ENCODE measurements at regions not wholly inside any gene's neighbourhood (a gene's known extent, or its start where the extent isn't known, plus 50 kb on each side); places are given as distances from the start of the nearest gene placed in this dataset.

DNA sequence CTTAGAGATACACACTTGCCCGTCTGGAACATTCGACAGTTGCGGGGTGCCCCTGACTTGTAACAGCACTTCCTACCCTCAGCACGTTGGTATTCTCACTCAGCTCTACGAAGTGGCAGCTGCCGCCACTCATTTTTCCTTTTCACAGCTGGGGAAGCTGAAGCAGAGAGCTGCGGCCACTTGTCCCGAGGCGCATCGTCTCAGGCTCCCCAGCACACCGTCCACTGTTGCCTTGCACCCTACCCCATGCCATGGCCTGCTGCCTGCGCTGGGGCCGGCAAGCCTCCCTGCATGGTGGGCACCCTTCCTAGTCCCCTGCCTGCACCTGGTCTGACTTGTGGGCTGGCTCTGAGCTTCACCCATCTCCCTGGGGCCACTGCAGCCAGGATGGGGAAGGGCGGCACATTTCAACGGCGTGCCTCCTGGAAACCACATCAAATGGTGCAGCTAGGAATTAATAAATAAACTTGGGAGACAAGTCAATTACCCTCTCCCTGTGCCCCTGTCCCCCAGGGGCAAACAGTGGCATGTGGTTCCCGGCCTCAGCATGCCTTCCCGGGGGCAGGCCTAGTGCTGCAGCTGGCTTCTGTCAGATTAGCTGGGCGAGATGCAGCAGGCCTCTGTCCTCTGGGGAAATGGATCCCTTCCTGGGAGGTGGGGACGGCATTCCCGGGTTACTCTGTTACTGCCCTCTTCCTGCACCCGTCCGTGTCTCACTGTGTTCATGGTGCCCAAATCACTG is 64.7 kb upstream of the HAAO start:
- DNase-seq (ENCODE audit: extremely low spot score, insufficient read length, low read depth) = no peak

DNA sequence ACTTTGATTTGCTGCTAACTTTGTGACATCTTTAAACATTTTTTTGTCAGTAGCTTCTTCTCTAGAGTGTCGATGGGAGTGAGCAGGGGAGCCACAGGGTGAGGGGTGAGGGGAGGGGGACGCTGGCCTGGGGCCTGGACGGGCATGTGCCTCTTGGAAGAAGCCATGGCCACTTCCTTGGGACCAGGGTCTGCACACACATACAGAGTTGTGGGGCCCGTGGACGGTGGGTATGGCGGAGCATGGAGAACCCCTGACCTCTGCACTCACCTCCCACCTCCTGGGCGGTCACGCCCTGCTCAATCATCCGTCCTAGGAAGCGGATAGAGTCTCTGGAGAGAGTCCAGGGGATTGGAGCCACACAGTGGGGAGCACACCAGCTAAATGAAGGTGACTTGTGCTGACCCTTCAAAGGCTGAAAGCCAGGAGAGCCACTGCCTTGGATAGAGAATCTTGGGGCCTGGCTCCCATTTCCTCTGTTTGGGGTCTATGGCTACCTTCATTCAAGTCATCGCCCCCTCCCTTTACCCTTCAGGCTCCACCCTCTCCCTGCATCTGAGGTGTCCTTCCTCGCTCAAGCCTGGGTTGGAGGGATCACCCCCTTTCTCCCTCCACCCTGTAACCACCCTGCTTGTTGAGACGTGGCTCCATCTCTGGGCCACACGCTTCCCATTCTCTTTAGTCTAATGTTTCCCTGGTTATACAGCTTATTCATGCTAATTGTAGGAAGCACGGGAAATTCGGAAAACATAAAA is 63.9 kb upstream of the HAAO start:
- no peak for DNase-seq (ENCODE audit: extremely low spot score, insufficient read length, low read depth)
- FAIRE-seq = no peak

More for the DNA sequence above, 64.7 kb upstream of the HAAO start:
- no peak for FAIRE-seq

DNA sequence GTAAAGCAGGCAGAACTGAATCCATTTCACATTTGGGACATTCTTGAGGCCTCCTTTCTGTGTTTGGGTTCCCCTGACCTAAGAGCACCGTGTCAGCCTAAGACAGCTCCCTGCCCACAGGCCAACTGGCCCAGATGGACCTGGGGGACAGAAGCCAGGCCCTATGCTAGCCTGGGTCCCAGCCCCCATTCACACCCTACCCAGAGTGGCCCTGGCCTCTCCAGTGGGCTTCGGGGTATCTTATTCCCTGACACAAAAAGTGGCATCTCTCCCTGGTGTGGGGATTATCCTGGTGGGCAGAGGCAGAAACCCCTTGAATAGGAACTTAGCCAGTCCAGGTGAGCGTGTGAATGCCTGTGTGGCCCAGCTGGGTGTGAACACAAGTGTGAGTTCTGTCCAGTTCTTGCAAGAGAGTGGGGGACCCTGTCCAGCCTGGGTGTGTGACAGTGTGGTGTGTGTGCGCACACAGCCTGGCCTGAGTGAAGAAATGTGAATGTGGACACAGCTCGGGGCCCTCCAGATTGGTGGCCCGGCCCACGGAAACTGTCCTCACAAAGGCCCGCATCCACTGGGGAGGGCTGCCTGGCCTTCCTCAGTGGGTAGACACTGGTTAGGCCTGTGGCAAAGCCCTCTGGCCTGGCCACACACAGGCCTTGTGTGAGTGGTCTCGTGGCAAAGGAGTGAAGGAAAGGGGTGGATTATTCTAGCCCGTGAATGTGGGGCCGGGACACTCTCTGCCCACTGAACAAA is 63.0 kb upstream of the HAAO start:
- DNase-seq (ENCODE audit: extremely low spot score, insufficient read length, low read depth) (no peak), FAIRE-seq (no peak)

DNA sequence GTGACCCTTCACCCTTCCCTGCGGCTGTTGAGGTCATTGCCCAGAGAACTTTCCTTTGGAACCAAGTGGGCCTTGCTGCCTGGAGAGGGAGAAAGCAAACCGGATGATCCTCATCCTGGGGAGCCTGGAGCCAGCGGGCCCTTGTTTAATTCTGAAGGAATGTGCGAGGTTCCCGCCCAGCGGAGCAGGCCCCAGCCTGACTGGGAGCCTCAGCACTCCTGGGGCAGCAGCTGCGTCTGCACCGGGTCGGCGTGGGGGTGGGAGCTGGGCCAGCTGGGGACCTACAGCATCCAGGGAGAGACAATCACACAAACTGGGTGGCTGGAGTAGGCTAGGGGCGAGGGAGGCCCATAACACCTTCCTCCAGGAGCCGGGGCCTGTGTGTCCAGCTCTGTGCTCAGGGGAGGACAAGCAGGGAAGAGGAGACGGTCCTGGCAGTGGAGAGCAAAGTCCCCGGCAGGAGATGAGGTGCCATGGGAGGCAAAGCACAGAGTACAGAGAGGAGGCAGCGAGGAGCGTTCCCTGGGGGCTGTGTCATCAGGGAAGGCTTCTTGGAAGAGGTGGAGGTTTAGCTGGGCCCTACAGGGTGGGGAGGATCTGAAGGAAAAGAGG is 61.9 kb upstream of the HAAO start:
- DNase-seq (ENCODE audit: extremely low spot score, insufficient read length, low read depth) = no peak
- FAIRE-seq = no peak

DNA sequence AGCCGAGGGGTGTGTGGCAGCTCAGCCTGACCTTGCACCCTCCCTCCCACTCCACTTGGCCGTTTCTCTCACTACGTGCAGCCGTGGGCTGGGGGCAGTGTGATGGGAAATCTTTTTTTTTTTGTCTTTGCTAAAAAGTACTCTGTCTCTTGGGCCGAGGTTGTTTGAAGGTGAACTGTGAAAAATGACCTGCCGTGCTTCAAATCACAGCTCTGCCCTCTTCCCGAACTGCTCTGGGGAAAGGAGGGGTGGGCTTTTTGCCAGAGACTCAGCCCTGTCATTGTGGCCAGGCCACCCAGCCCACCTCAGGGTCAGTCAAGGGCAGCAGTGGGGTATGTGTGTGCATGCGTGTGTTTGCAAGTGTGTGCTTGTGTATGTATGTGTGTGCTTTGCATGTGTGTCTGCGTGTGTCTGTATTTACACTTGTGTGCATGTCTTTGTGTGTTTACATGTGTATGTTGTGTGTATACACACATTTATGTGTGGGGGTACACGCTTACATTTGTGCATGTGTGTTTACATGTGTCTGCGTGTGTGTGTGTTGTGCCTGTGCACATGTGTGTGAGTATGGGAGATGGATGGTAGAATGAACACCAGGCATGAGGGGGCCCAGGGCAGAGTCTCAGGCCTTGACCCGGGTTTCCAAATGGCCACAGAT is 61.3 kb upstream of the HAAO start:
- DNase-seq (ENCODE audit: extremely low spot score, insufficient read length, low read depth) (no peak), FAIRE-seq (no peak)

DNA sequence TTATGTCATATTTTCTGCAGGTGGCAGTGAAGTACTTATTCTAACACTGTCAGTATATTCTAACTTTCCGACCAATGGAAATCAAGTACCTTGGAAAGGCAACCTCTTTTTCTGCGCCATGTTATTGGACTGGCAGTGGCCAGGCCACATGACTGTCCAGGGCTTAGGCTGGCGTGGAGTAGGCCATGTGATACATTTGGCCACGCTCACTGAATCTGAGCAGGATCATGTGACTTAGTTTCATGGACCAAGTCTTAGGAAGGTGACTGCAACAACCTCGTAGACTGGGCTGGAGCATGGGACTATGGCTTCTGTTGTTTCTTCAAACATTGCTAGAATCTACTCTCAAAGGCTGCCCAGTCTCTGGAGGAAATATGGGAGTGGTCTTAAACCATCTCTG is 60.4 kb upstream of the HAAO start:
- FAIRE-seq (no peak), DNase-seq (ENCODE audit: extremely low spot score, insufficient read length, low read depth) (no peak)

DNA sequence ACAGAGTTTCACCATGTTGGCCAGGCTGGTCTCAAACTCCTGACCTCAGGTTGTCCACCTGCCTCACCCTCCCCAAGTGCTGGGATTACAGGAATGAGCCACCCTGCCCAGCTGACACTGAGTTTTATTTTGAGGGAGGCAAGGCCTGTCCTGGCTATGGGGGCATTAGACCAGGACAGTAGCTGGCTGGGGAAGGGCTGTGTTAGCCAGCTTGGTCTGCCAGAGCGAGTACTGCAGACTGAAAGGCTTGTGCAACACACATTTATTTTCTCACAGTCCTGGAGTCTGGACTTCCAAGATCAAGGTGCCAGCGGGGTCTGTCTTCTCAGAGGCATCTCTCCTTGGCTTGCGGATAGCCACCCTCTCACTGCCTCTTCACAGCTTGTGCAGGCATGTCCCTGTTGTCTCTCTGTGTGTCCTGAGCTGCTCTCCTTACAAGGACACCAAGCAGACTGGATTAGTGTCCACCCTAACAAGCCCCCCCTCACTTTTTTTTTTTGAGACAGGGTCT is 59.4 kb upstream of the HAAO start:
- FAIRE-seq (no peak), DNase-seq (ENCODE audit: extremely low spot score, insufficient read length, low read depth) (no peak)

DNA sequence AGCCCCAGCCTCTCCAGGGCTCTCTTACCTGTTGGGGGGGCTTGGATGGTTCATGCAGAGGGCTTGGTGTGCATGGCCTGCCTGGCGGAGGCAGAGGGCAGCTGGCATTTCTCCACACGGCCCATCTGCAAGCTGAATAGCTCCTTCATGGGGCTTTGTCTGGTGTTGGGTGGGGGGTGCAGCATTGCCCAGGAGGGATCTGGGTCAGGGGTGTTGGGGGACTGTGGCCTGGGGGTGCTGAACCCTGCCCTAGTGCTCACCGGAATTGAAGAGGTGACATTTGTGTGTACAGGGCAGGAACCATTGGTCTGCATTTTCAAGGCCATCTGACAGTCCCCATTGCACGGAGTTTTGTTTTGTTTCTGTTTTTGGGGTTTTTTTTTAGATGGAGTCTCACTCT is 58.8 kb upstream of the HAAO start:
- no peak for FAIRE-seq
- no peak for DNase-seq (ENCODE audit: extremely low spot score, insufficient read length, low read depth)

DNA sequence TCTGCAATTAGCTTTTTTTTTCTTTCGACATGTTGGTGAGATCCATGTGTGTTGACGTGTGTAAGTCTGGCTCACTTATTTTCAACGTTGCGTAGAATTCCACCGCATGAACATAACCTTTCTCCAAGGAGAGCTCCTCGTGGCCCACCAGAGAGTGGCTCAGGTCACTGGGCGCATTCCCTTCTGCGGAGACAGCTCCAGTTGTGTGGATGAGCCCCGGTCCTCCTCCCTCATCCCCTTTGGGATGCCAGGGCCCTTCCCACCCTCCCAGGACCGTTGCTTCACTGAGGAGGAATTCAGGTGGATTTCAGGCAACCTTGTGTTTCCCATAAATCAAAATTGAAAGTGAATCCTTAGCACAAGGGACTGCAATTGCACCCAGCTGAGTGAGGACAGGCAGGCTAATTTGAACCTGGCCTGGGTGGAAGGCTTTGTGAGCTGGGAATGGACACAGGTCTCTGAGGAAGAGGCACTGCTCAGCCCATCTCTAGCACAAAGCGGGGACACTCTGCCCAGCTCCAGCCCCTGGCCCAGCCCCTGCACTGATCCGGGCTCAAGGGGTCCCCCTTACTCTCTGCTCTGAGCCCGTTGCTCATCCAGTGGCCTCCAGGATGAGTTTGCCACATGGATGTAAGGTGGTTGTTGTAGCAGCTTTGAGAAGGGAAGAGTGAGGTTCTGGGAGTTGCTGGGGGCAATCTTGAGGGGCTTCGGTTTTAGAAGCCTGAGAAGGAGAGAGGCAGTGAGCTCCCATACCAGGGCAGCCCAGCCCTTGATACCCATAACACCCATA is 57.8 kb upstream of the HAAO start:
- DNase-seq (ENCODE audit: extremely low spot score, insufficient read length, low read depth) (no peak), FAIRE-seq (no peak)

DNA sequence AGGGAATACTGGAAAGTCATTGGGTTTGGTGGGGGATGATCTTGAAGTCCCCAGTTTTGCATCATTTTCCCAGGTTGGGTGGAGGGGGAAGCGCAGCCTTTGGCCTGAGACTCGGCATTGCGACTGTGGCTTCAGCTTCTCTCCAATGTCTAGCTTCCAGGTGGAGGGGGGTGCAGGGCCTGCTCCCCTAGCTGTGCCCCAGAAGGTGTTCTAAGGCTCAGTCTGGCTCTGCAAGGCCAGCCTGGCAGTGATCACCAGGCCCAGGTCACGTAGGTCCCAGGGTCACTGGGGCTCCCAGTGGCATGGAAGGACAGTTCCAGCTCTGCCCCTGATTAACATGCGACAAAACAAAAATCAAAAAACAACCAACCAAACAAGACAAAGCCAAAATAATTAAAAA is 56.9 kb upstream of the HAAO start:
- FAIRE-seq (no peak), DNase-seq (ENCODE audit: extremely low spot score, insufficient read length, low read depth) (no peak)

DNA sequence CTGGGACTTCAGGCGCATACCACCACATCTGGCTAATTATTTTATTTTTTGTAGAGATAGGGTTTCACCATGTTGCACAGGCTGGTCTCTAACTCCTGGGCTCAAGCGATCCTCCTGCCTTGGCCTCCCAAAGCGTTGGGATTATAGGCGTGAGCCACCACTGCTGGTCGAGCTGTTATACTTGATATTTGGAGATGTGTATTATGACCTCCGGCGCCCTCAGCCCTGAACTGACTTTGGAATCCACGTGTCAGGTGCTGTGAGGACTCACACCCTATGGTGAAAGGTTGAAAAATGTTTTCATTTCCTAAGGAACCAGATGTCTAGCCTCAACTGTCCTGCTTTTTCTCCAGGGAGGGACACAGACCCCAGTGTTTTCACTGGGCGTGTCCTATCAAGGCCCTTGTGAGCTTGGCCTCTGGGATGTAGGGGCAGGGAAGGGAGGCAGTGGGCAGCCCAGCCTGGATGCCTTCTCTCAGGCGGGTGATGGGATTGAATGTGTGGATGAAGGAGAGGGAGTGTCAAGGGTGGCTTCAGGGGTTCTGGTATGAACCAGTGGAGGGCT is 56.4 kb upstream of the HAAO start:
- FAIRE-seq (no peak), DNase-seq (ENCODE audit: extremely low spot score, insufficient read length, low read depth) (no peak)

DNA sequence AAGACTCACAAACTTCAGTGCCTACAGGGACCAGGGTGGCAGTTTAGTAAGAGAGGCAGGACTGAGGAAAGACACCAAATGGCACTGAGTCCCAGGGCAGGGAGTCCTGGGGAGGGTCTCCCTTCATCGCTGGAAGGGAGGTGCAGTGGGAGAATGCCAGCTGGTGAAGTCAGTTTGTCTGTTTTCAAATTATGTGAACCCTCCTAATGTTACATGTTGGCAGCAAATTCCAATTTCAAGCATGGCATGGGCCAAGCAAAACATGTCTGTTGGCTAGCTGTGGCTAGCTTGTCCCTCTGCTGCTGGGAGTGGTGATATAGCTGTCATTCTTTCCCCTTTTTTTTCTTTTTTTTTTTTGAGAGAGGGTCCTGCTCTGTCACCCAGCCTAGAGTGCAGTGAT is 55.9 kb upstream of the HAAO start:
- no peak for FAIRE-seq
- no peak for DNase-seq (ENCODE audit: extremely low spot score, insufficient read length, low read depth)

DNA sequence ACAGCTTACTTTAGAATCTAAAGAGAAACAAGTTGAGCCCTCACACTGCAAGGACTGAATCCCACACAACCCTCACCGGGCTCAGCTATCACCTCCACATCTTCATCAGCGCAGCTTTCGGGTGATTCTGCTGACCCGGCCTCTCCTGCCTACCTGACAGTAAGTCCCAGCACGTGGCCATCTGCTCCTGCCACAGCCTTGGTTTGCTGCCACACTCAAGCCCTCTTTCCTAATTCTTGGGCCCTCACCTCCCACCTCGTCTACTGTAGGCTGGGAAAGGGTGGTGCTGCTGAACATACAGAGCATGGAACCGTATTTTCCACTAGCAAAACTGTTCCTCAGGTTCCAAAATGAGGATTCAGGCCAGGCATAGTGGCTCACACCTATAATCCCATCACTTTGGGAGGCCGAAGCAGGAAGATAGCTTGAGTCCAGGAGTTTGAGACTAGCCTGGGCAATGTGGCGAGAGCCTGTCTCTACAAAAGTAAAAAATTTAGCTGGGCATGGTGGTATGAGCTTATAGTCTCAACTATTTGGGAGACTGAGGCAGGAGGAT is 55.3 kb upstream of the HAAO start:
- FAIRE-seq (no peak), DNase-seq (ENCODE audit: extremely low spot score, insufficient read length, low read depth) (no peak)

DNA sequence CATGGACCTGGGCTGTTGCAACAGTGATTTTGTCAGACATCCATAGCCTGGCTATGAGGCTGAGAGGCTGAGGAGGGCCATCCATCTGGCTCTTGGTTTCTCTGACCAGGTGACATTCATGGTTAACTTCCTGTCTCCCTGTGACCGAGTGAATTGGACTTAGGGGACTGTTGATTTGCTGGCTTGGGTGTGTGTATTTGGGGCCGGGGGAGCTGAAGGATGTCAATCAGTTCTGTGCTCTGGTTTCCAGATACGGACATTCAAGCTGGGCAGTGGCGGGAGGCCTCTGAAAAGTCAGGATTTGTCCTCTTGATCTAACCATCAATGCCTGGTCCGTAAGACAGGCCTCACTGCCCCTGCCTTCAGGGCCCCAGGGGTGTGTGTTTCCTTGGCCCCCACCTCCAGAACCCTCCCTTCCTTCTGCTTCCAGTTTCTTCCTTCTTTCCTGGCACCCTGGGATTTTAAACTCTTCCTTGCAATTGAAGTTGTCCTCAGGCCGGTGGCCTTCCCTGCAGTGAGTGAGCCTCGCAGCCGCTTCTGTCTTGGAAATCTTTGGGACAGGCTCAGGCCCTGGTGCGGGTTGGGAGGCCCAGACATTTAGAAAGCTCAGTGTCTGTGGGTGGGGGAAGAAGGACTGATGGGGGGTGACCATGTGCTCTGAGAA is 54.7 kb upstream of the HAAO start:
- DNase-seq (ENCODE audit: extremely low spot score, insufficient read length, low read depth) (no peak), FAIRE-seq (no peak)

DNA sequence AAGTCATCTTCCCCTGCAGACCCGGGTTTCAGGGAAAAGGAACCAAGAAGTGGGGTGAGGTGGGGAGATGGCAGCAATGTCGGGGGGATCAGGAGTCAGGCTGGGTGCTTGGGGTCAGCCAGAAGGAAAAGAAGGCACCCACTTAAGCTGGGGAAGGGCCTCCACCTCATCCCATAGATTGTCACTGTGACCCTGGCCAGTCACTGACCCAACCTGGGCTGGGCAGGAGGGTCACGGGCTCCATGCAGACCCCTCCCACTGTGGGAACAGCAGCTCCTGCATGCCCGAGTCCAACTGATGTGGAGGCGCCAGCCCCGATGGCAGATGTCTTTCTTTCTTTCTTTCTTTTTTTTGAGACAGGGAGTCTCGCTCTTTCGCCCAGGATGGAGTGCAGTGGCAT is 53.6 kb upstream of the HAAO start:
- no peak for DNase-seq (ENCODE audit: extremely low spot score, insufficient read length, low read depth)
- no peak for FAIRE-seq

DNA sequence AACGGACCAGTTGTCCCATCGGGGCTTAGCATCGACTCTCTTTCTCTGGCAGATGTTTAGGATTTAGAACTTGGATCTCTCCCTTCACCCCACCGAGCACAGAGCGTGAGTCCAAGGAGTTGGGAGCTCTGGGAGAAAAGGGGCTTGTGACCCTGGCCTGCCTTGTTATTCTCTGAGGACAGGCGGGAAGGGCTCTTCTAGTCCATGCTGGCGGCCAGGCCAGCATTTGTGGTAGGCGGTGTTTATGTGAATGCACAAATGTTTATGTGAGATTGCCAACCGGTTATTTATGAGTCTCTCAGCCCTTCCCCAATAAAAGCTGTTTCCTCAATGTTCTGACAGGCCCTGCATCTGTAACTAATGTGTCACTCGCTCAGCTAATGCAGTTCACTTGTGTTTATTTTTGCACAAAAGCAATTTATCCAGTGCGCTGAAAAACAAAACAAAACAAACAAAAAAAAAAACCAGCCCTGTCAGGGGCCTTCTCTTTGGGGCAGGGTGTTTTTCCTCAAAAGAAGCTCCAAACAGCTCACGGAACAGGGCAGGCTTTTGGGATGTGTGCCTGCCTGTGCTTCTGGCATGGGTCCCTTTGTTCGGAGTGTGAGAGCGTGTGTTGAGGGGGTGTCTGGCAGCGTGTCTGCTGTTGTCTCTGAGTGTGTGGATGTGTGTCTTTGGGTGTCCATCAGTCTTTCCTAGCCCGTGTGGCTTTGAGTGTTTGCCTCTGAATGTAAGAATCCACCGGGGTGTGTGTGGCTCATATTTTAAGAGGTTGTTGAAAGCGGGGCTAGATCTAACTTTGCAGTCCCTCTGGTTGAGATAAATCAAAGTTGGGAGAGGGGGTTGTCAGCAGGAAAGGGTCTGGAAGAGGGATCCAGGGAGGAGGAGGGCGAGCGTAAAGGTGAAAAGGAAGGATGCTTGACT is 52.8 kb upstream of the HAAO start:
- no peak for FAIRE-seq
- DNase-seq (ENCODE audit: extremely low spot score, insufficient read length, low read depth) = no peak

DNA sequence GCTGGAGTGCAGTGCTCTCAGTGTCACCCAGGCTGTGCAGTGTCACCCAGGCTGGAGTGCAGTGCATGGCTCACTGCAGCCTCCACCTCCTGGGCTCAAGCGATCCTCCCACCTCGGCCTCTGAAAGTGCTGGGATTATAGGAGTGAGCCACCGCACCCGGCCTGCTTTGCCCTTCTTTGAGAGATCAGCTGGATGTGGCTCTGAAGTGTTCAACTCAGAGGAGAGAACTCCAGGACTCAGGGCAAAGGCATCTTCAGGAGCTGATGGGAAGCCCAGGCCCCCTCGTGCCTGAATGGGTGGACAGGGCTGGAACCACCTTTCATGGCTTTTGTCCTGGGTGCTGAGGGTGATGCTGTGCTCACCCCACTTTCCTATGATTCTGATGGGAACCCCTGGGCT is 52.0 kb upstream of the HAAO start:
- FAIRE-seq = no peak
- DNase-seq (ENCODE audit: extremely low spot score, insufficient read length, low read depth) = no peak

Measured in GM18507 (cell line).